ENCODE measurements at regions not wholly inside any gene's neighbourhood (a gene's known extent, or its start where the extent isn't known, plus 50 kb on each side); places are given as distances from the start of the nearest gene placed in this dataset.

GRCh38 chr9:87147839-87148238 is 200.5 kb upstream of the GAS1 start:
- peaks cover 2% of the 10 kb centered on the region; the same call in 1 of the 3 replicates for H3K9me3 Mint-ChIP-seq
- peak overlapping the region; percentile 48 for H3K4me3 ChIP-seq
- peaks cover 17% of the 10 kb centered on the region for H3K27me3 Mint-ChIP-seq (ENCODE audit: insufficient read depth, low read depth, poor library complexity)
- peaks cover 21% of the 10 kb centered on the region for H3K27me3 ChIP-seq (ENCODE audit: insufficient read depth)
- no peaks in the 10 kb centered on the region for H3K36me3 Mint-ChIP-seq (ENCODE audit: low read depth)
- peak overlapping the region; percentile 99 for H2AFZ ChIP-seq
- ATAC-seq (no peak), DNase-seq (ENCODE audit: low spot score) (no peak)
- H3K27ac Mint-ChIP-seq, result no peak overlapping the region; the same call in 1 of the 2 replicates
- H3K36me3 ChIP-seq (ENCODE audit: insufficient read depth), result no peaks in the 10 kb centered on the region
- H3K4me3 Mint-ChIP-seq, result peak overlapping the region; percentile 69
- H3K4me2 ChIP-seq, result peak overlapping the region; percentile 75
- no peaks in the 10 kb centered on the region; the same call in 1 of the 2 replicates for H3F3A ChIP-seq (replicated peaks; ENCODE audit: low read depth)
- peaks cover 9% of the 10 kb centered on the region; the same call in 1 of the 2 replicates for H3K9me2 ChIP-seq (ENCODE audit: insufficient read depth)
- no peaks in the 10 kb centered on the region for H4K20me1 ChIP-seq (replicated peaks; ENCODE audit: insufficient read depth)
- H3K4me1 Mint-ChIP-seq, result peaks cover 12% of the 10 kb centered on the region
- no peaks in the 10 kb centered on the region for H3K4me1 ChIP-seq (ENCODE audit: insufficient read depth)
- H3K27ac ChIP-seq (ENCODE audit: low read depth), result 0 out of 2 replicates have a peak overlapping the region, but pooled peaks have one; percentile 37
- TF ChIP-seq CTCF (conservative IDR thresholded peaks at IDR 0.05; ENCODE audit: low read depth in 2 of 2) (no peak), STAT1 (IDR thresholded peaks at IDR 0.05; ENCODE audit: unreplicated experiment) (no peak), ETS1 (IDR thresholded peaks at IDR 0.05) (no peak), CREB1 (CRISPR knock-in tag; IDR thresholded peaks at IDR 0.05; ENCODE audit: low read depth) (no peak)
- TF ChIP-seq, protein P1, sequence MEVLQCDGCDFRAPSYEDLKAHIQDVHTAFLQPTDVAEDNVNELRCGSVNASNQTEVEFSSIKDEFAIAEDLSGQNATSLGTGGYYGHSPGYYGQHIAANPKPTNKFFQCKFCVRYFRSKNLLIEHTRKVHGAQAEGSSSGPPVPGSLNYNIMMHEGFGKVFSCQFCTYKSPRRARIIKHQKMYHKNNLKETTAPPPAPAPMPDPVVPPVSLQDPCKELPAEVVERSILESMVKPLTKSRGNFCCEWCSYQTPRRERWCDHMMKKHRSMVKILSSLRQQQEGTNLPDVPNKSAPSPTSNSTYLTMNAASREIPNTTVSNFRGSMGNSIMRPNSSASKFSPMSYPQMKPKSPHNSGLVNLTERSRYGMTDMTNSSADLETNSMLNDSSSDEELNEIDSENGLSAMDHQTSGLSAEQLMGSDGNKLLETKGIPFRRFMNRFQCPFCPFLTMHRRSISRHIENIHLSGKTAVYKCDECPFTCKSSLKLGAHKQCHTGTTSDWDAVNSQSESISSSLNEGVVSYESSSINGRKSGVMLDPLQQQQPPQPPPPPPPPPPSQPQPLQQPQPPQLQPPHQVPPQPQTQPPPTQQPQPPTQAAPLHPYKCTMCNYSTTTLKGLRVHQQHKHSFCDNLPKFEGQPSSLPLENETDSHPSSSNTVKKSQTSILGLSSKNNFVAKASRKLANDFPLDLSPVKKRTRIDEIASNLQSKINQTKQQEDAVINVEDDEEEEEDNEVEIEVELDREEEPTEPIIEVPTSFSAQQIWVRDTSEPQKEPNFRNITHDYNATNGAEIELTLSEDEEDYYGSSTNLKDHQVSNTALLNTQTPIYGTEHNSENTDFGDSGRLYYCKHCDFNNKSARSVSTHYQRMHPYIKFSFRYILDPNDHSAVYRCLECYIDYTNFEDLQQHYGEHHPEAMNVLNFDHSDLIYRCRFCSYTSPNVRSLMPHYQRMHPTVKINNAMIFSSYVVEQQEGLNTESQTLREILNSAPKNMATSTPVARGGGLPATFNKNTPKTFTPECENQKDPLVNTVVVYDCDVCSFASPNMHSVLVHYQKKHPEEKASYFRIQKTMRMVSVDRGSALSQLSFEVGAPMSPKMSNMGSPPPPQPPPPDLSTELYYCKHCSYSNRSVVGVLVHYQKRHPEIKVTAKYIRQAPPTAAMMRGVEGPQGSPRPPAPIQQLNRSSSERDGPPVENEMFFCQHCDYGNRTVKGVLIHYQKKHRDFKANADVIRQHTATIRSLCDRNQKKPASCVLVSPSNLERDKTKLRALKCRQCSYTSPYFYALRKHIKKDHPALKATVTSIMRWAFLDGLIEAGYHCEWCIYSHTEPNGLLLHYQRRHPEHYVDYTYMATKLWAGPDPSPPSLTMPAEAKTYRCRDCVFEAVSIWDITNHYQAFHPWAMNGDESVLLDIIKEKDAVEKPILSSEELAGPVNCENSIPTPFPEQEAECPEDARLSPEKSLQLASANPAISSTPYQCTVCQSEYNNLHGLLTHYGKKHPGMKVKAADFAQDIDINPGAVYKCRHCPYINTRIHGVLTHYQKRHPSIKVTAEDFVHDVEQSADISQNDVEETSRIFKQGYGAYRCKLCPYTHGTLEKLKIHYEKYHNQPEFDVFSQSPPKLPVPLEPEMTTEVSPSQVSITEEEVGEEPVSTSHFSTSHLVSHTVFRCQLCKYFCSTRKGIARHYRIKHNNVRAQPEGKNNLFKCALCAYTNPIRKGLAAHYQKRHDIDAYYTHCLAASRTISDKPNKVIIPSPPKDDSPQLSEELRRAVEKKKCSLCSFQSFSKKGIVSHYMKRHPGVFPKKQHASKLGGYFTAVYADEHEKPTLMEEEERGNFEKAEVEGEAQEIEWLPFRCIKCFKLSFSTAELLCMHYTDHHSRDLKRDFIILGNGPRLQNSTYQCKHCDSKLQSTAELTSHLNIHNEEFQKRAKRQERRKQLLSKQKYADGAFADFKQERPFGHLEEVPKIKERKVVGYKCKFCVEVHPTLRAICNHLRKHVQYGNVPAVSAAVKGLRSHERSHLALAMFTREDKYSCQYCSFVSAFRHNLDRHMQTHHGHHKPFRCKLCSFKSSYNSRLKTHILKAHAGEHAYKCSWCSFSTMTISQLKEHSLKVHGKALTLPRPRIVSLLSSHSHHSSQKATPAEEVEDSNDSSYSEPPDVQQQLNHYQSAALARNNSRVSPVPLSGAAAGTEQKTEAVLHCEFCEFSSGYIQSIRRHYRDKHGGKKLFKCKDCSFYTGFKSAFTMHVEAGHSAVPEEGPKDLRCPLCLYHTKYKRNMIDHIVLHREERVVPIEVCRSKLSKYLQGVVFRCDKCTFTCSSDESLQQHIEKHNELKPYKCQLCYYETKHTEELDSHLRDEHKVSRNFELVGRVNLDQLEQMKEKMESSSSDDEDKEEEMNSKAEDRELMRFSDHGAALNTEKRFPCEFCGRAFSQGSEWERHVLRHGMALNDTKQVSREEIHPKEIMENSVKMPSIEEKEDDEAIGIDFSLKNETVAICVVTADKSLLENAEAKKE (CRISPR knock-in tag; IDR thresholded peaks at IDR 0.05), result no peak
- H3K79me2 ChIP-seq (replicated peaks; ENCODE audit: insufficient read depth), result no peaks in the 10 kb centered on the region
